NB4 (cell line): ENCODE measurements at regions not wholly inside any gene's neighbourhood (a gene's known extent, or its start where the extent isn't known, plus 50 kb on each side); places are given as distances from the start of the nearest gene placed in this dataset.

Experiments
- MAX ChIP-seq: IDR thresholded peaks from 2 replicates; pipeline ENCODE4 v1.6.1; 2011; ENCODE audit warnings: low read depth, low read length
- MYC ChIP-seq: IDR thresholded peaks from 2 replicates; pipeline ENCODE4 v1.6.1; 2011; ENCODE audit warnings: low read depth, low read length
- POLR2A ChIP-seq: IDR thresholded peaks from 2 replicates; pipeline ENCODE4 v1.6.1; 2011; ENCODE audit warnings: mild to moderate bottlenecking; ENCODE audit not compliant: insufficient read length; ENCODE audit errors: extremely low read depth
- TF ChIP-seq, protein P1 (sequence below): IDR thresholded peaks from one replicate; pipeline ENCODE4 v1.5.1; 2012; ENCODE audit warnings: low read depth, low read length

GRCh38 chr6:97867177-97867576 lies 584.2 kb upstream of the MMS22L start:
- TF ChIP-seq POLR2A (no peak), MYC (no peak), MAX (no peak)
- TF ChIP-seq, protein P1, sequence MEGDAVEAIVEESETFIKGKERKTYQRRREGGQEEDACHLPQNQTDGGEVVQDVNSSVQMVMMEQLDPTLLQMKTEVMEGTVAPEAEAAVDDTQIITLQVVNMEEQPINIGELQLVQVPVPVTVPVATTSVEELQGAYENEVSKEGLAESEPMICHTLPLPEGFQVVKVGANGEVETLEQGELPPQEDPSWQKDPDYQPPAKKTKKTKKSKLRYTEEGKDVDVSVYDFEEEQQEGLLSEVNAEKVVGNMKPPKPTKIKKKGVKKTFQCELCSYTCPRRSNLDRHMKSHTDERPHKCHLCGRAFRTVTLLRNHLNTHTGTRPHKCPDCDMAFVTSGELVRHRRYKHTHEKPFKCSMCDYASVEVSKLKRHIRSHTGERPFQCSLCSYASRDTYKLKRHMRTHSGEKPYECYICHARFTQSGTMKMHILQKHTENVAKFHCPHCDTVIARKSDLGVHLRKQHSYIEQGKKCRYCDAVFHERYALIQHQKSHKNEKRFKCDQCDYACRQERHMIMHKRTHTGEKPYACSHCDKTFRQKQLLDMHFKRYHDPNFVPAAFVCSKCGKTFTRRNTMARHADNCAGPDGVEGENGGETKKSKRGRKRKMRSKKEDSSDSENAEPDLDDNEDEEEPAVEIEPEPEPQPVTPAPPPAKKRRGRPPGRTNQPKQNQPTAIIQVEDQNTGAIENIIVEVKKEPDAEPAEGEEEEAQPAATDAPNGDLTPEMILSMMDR = no peak
